Stimulated activated CD4-positive, alpha-beta T cell treated with anti-CD3 and anti-CD28 coated beads, Interleukin-2, amount 100 ng/mL, for 24 hours (primary cell): ENCODE measurements at regions not wholly inside any gene's neighbourhood (a gene's known extent, or its start where the extent isn't known, plus 50 kb on each side); places are given as distances from the start of the nearest gene placed in this dataset.

Experiments used
- DNase-seq, 2 donors: peaks; one replicate each; pipeline ENCODE4 v3.0.0-alpha.2; 2020

GRCh38 chr4:74615411-74615810, 170.5 kb downstream of the AREG start:
- no peak for DNase-seq

DNA sequence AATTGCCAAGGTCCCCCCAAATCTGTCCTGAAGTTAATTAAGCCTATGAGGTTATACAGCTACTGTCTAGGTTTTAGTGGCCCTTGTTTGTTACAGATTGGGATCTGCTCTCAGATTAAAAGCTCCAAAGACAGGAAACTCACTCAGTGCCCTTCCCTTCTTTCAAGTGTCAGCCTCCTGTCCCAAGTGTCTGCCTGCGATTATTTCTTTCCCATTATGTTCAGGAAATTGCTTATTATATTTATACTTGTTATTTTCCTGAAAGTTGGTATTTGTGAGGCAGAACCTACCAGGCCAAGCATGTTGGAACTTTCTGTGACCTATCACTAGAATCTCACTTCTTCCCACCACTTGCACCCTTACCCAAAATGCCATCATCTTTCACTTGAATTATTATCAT, 173.2 kb downstream of the AREG start:
- no peak for DNase-seq

DNA sequence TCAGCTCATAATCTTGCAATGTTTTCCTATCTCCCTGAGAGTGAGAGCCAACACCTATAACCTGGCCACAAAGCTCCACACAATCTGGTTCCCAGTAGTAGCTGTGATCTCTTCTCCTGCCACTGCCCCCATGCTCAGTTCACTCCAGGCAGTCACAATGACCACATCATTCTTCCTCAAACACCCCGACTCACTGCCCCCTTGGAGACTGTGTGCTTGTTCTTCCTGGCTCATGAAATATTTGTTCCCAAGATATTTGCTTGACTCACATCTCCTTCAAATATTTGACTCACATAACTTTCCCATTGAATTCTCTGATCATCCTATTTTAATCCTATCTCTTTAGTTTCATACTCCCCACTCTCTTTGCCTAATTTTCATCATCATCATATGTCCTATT, 173.7 kb downstream of the AREG start:
- DNase-seq = no peak

DNA sequence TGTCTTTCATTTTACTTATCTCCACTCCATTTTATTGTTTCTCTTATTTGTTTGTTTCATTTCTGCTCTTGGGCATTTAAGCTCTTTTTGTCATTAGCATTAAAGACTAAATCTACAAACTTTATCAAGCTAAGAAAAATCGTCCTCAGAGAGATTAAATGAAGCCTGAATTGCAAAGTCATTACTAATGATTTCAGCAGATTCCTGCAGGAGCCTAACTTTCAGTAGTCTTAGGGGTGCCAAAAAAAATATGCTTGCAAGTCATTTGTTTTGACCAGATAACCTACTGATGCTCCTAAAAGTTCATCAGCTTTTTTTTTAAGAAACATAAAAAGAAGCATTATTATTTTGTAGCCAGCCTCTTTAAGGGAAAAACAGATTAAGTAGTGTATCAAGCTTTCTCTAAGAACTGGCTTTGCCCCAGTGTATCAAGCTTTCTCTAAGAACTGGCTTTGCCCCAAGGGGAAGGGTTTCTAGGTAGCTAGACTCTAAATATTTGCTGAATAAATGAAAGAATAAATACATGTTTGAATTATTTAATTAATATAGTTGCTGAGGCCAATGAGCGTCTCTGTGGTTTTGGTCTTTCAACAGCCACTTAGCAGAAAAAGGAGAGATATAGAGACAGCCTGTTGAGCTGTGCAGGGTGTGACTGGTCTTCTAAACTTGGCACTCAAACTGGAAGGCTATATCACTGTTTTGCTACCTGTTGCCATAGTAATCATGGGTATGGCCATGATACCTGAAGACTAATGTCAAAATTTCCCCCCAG, 174.2 kb downstream of the BTC start:
- no peak for DNase-seq

GRCh38 chr4:74621616-74622015, 172.7 kb downstream of the BTC start:
- DNase-seq = no peak

- no peak for DNase-seq
Observed at GRCh38 chr4:74623041-74623440, 171.3 kb downstream of the BTC start.

DNA sequence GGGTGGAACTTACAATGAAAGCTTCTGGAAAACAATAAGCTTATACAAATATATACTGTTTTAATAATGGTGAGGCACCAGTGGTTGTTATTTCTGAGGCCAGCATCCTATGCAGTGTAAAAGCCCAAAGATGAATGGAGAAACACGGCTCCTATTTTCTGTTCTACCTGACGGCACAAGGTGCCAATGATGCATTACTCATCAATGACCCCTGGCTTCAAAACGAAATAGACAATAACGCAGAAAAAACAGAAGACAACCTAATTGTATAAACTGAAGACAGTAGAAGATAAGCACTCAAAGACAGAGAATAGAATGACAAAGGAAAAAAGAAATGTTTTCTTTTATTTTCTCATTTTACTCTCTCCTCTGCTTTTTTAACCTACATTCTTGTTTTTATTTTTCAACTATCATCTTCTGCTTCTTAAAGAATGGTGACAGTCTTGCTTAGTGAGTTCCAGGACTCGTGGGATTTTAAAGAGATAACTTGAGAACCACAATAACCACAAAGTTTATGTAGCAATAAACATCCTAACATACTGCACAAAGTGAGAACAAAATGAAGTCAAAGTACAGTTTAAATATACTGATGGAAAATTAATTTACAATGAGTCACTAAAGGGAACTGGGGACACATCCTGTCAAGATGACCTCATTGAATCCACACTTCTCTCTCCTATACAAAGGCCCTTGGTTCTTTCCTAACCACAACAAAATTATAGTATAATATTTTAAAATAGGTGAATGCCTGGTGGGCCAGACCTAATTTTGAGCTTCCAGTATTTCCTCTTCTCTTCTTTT, 169.8 kb downstream of the BTC start:
- DNase-seq = no peak

DNA sequence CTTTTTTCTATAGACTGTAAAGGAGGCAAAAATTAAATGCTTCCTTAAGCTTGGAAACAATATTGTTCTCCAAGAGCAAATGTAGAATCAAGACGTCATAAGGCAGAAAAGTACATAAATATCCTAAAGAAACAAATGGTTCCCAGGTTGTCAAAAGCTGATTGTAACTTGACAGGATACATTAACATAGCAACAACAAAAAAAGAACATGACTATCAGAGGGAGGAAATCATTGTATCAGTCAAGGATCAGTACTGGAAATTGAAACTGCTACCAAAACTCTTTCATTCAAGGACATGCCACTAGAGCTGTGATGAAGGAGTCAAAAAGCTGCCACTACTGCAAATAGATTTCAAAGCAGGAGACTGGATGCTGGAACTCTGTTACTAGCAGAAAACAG, 168.3 kb downstream of the BTC start:
- no peak for DNase-seq

GRCh38 chr4:74627093-74627492, 167.2 kb downstream of the BTC start:
- no peak for DNase-seq

GRCh38 chr4:74627504-74627903, 166.8 kb downstream of the BTC start:
- DNase-seq = no peak

- no peak for DNase-seq
Observed at GRCh38 chr4:74628852-74629620, 165.3 kb downstream of the BTC start.

DNA sequence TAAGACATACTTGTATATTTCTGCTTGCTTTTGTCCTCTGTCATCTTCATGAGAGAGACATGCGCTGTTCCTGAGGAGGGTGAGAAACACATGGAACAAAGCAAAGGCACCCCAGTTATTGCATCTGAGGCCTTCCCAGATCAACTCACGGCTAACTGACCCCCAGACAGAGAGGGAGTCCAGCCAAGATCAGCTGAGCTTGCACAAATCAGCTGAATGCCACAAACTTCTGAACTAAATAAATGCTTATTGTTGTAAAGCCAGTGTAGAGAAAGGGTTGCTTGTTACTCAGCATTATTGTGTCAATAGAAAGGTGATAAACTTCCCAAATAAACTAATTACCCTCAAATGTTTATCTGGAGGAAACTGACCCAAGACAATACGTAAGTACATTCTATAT, 163.8 kb downstream of the BTC start:
- no peak for DNase-seq

DNA sequence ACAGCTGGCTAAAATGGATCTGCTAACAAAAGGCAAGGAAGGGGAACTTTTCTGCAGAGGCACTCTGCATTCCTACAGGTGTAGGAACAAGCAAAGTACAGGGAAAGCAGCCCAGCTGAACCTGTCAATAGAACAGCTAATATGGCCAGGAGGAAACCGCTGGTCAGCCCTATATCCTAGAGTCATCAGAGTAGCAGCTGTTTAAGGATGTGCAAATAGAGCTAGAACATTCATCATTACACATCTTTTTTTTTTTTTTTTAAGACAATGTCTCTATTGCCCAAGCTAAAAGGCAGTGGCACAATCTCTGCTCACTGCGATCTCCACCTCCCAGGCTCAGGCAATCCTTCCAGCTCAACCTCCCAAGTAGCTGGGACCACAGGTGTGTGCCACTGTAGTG, 163.0 kb downstream of the BTC start:
- no peak for DNase-seq

DNA sequence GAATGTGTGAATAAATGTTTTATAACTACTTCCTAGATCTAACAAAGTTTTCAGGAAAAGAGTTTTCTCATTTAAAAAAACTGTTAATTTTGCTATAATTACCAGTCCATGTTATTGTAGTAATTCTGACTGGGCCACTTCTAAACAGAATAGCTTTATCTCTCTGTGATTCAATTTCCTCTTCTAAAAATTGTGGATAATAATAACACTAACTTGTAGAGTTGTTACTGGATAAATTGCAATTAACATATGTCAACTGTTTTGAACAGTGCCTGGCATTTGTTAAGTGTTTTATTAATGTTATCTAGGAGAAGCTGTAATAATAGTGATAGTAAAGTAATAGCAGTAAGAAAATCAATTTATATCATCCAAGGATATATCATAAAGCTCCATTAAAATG, 162.3 kb downstream of the BTC start:
- no peak for DNase-seq

DNA sequence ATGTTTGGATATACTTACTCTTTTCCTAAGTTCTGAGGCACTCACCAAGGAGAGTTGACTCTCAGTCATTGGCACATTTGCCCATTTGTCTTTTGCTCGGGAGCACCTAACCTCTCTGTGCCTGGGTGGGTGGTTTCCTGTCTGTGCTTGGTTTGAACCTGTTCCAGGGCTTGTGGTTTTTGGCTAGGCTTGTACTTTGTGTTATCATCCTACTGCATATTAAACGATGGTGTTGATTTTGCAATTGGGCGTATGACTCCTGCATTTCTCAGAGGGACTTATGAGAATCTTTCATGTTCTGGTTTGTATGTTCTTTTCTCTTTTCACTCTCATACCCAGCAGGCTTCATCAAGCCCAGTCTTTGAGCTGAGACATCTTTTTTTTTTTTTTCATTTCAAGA, 161.7 kb downstream of the BTC start:
- peak; percentile 28 to 29 for DNase-seq

- DNase-seq = no peak
Observed at GRCh38 chr4:74635074-74635473, 159.2 kb downstream of the BTC start.

- no peak for DNase-seq
Observed at GRCh38 chr4:74635490-74636123, 158.7 kb downstream of the BTC start.

DNA sequence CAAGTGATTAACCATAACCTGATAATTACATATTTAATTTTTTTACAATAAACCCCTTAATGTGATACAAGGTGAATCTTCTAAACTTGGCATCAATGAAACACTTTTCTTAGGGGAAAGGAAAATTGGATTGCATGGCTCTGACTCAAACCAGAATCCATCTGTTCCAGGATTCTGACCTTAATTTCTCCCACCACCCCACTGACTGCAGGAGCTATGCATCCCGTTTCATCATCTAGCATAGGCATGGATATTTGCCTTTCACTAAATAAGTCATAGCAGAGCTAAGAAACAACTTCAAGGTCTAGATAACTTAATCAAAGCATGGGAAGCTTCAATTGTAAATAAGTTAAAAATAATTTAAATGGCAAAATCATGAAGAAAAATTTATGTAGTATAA, 156.3 kb downstream of the BTC start:
- DNase-seq = no peak

DNA sequence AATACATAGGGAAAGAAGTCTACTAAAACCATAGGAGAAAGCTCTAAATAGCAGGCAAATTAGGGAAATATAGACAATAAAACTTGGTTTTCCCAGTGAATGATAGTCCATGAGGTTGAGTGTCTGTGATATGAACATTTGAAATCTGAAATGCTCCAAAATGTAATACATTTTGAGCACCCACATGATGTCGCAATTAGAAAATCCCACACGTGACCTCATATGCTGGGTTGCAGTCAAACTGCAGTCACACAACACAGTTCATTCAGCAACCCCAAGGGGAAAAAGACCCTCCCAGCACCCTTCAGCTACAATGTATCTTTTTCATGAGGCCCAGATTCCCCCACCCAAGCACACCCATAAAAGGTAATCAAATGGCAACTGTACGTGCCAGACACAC, 155.6 kb downstream of the BTC start:
- no peak for DNase-seq

GRCh38 chr4:74640111-74640903, 154.0 kb downstream of the BTC start:
- no peak for DNase-seq

DNA sequence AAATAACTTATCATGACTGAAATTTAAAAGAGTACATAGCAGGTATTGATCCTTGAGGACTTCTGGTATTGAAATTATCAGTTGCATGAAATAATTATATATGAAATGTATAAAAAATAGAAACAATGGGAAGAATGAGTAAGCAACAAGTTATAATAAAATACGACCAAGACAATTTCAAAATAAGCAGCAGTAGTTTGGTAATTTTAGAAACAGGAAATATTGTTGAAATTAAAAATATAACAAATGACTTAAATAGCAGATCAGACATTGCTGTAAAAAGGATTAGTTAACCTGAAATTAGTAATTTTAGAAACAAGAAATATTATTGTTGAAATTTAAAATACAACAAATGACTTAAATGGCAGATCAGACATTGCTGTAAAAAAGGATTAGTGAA, 152.3 kb downstream of the BTC start:
- DNase-seq = no peak

GRCh38 chr4:74649193-74649592, 145.1 kb downstream of the BTC start:
- no peak for DNase-seq
